Peyer's patch (tissue), 4 donors: ENCODE measurements at regions not wholly inside any gene's neighbourhood (a gene's known extent, or its start where the extent isn't known, plus 50 kb on each side); places are given as distances from the start of the nearest gene placed in this dataset.

ENCODE experiments used
- POLR2A ChIP-seq, 2 donors: fragments of 450-650 bp; IDR thresholded peaks; one replicate each; pipeline ENCODE4 v1.5.1; 2017; ENCODE audit warnings: antibody characterized with exemption in 2 of 2, mild to moderate bottlenecking in 2 of 2, moderate library complexity in 2 of 2
- TF ChIP-seq, protein P1 (sequence below), 6 experiments: fragments of 450-650 bp in 4 of 6; fragments of 200-600 bp in 2 of 6; sonication (generic) in 1 of 6; IDR thresholded peaks; one replicate each; pipeline ENCODE4 v1.5.1; 2017 to 2019; ENCODE audit warnings: antibody characterized with exemption in 6 of 6, mild to moderate bottlenecking in 3 of 6, moderate library complexity in 1 of 6

DNA sequence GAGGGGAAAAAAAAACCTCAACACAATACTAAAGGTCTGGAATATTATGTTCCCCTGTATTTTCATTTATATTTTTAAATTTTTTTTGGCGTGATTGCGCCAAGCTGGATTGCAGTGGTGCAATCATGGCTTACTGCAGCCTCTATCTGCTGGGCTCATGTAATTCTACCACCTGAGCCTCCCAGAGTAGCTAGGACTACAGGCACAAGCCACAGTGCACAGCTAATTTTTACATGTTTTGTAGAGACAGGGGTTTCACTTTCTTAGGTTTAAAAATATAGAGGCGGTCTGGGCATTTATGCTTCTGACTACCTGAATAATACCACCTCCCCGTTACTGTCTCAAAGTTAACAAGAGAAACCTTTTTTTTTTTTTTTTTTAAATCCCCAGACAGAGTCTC, 51.1 kb upstream of the MAP4 start:
- no peak for TF ChIP-seq POLR2A (IDR thresholded peaks at IDR 0.05)
- TF ChIP-seq, protein P1, sequence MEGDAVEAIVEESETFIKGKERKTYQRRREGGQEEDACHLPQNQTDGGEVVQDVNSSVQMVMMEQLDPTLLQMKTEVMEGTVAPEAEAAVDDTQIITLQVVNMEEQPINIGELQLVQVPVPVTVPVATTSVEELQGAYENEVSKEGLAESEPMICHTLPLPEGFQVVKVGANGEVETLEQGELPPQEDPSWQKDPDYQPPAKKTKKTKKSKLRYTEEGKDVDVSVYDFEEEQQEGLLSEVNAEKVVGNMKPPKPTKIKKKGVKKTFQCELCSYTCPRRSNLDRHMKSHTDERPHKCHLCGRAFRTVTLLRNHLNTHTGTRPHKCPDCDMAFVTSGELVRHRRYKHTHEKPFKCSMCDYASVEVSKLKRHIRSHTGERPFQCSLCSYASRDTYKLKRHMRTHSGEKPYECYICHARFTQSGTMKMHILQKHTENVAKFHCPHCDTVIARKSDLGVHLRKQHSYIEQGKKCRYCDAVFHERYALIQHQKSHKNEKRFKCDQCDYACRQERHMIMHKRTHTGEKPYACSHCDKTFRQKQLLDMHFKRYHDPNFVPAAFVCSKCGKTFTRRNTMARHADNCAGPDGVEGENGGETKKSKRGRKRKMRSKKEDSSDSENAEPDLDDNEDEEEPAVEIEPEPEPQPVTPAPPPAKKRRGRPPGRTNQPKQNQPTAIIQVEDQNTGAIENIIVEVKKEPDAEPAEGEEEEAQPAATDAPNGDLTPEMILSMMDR (IDR thresholded peaks at IDR 0.05) = no peak
